GM12878 (cell line): ENCODE measurements at regions not wholly inside any gene's neighbourhood (a gene's known extent, or its start where the extent isn't known, plus 50 kb on each side); places are given as distances from the start of the nearest gene placed in this dataset.

Experiments used
- ATAC-seq: fragments of 200-7000 bp; cut with Tn5 transposase; 3 replicates; pipeline ENCODE4 v1.9.1; 2020; ENCODE audit warnings: mild to moderate bottlenecking, moderate library complexity
- BruUV-seq: library from RNA; stranded (reverse); fragments of 400-500 nt; replicated peaks from 2 replicates; lab custom pipeline; 2021; lab: Mats Ljungman, UMichigan
- CTCF ChIA-PET: fragments of 300-600 bp; sonication (Branson Sonifier 250); formaldehyde crosslinking; extraction: SDS; loops from one replicate; lab custom pipeline; 2021; ENCODE audit warnings: inconsistent platforms; lab: Yijun Ruan, JAX
- POLR2A ChIA-PET: fragments of 350-600 bp; formaldehyde crosslinking; extraction: SDS; loops from one replicate; lab custom pipeline; 2021; ENCODE audit warnings: inconsistent platforms; lab: Charles Lee
- RAD21 ChIA-PET: fragments of 300-600 bp; sonication (Branson Sonifier 250); formaldehyde crosslinking; loops from one replicate; lab custom pipeline; 2023; ENCODE audit warnings: antibody characterized with exemption; ENCODE audit not compliant: unreplicated experiment; lab: Charles Lee
- SMC1A ChIA-PET: fragments of 300-600 bp; sonication (Branson Sonifier 250); formaldehyde crosslinking; loops from one replicate; lab custom pipeline; 2023; ENCODE audit not compliant: unreplicated experiment, uncharacterized antibody; lab: Charles Lee
- DNase-seq: peaks from one replicate; pipeline ENCODE4 v3.0.0-alpha.2; 2011; ENCODE audit warnings: low read depth, low spot score
- FAIRE-seq: peaks from 3 replicates; lab custom pipeline; 2011; peaks lifted over from hg19 to GRCh38; lab: Jason Lieb, UNC
- H2AFZ ChIP-seq: 2 replicates; pipeline ENCODE4 v1.6.0; 2011; ENCODE audit warnings: low read depth, low read length, control low read depth; ENCODE audit not compliant: control insufficient read depth
- H3K27ac ChIP-seq: 2 replicates; pipeline ENCODE4 v1.5.1; 2011; ENCODE audit warnings: control low read depth; ENCODE audit not compliant: control insufficient read depth, insufficient read depth
- H3K27me3 ChIP-seq, 2 experiments: replicated peaks in 1 of 2; 2 replicates each; pipeline versions ENCODE4 v1.6.0 to v1.6.1; 2011; ENCODE audit warnings: low read length in 1 of 2; ENCODE audit not compliant: control insufficient read depth in 2 of 2, insufficient read depth in 2 of 2
- H3K36me3 ChIP-seq, 2 experiments: 2 replicates each; pipeline ENCODE4 v1.5.1; 2011; ENCODE audit warnings: low read length in 1 of 2; ENCODE audit not compliant: control insufficient read depth in 2 of 2, insufficient read depth in 2 of 2
- H3K4me1 ChIP-seq: 2 replicates; pipeline ENCODE4 v1.6.1; 2011; ENCODE audit warnings: mild to moderate bottlenecking, low read length, moderate library complexity, mixed read lengths; ENCODE audit not compliant: control insufficient read depth, insufficient read depth
- H3K4me2 ChIP-seq: 2 replicates; pipeline ENCODE4 v1.6.0; 2011; ENCODE audit warnings: control low read depth; ENCODE audit not compliant: control insufficient read depth, insufficient read depth
- H3K4me3 ChIP-seq: fragments of 200-600 bp; sonication (generic); 2 replicates; pipeline ENCODE4 v1.5.1; 2016
- H3K79me2 ChIP-seq: 2 replicates; pipeline ENCODE4 v1.6.0; 2011; ENCODE audit warnings: low read length; ENCODE audit not compliant: control insufficient read depth, insufficient read depth
- H3K9ac ChIP-seq: 2 replicates; pipeline ENCODE4 v1.8.0; 2011; ENCODE audit warnings: low read length, control low read depth, mixed read lengths; ENCODE audit not compliant: control insufficient read depth, insufficient read depth
- H3K9me3 ChIP-seq: replicated peaks from 3 replicates; pipeline ENCODE4 v1.5.1; 2011; ENCODE audit warnings: mild to moderate bottlenecking, low read length; ENCODE audit not compliant: control insufficient read depth, insufficient read depth
- H4K20me1 ChIP-seq: 2 replicates; pipeline ENCODE4 v1.6.0; 2011; ENCODE audit not compliant: control insufficient read depth, insufficient read depth
- EED ChIP-seq: sonication (generic); IDR thresholded peaks from 2 replicates; pipeline ENCODE4 v1.6.1; 2016; ENCODE audit warnings: antibody characterized with exemption, low read depth
- EP300 ChIP-seq, 2 experiments: fragments of 150-350 bp in 1 of 2; IDR thresholded peaks; 2 replicates each; pipeline ENCODE4 v1.6.1; 2011 to 2012; ENCODE audit warnings: low read depth in 2 of 2, low read length in 2 of 2, borderline replicate concordance in 1 of 2, improper control_type of control experiment in 1 of 2, inconsistent platforms in 1 of 2; ENCODE audit not compliant: control insufficient read depth in 1 of 2
- FOXM1 ChIP-seq: IDR thresholded peaks from 2 replicates; pipeline ENCODE4 v1.6.1; 2012; ENCODE audit warnings: low read depth, mild to moderate bottlenecking, inconsistent platforms, low read length, moderate library complexity
- KDM1A ChIP-seq: fragments of 200-600 bp; sonication (generic); IDR thresholded peaks from 2 replicates; pipeline ENCODE4 v1.6.1; 2016; ENCODE audit warnings: borderline replicate concordance
- MTA3 ChIP-seq: IDR thresholded peaks from 2 replicates; pipeline ENCODE4 v1.6.1; 2012; ENCODE audit warnings: low read length, inconsistent platforms, borderline replicate concordance
- NFYA ChIP-seq: IDR thresholded peaks from 2 replicates; pipeline ENCODE4 v1.6.1; 2011; ENCODE audit warnings: low read depth, mild to moderate bottlenecking, low read length, improper control_type of control experiment, borderline replicate concordance
- PBX3 ChIP-seq: IDR thresholded peaks from 2 replicates; pipeline ENCODE4 v1.6.1; 2011; ENCODE audit warnings: mild to moderate bottlenecking, low read depth, low read length, moderate library complexity; ENCODE audit not compliant: insufficient replicate concordance
- PKNOX1 ChIP-seq: fragments of 450-650 bp; IDR thresholded peaks from 2 replicates; pipeline ENCODE4 v1.6.1; 2016; ENCODE audit warnings: mild to moderate bottlenecking
- POU2F2 ChIP-seq: IDR thresholded peaks from 3 replicates; pipeline ENCODE4 v1.6.1; 2011; ENCODE audit warnings: low read depth, mild to moderate bottlenecking, low read length, borderline replicate concordance
- RCOR1 ChIP-seq: conservative IDR thresholded peaks from 2 replicates; pipeline ENCODE4 v1.6.1; 2012; ENCODE audit warnings: low read depth, low read length, improper control_type of control experiment
- SUPT20H ChIP-seq: IDR thresholded peaks from 2 replicates; pipeline ENCODE4 v1.6.1; 2011; ENCODE audit warnings: low read depth, mild to moderate bottlenecking, low read length, moderate library complexity, borderline replicate concordance; ENCODE audit not compliant: control insufficient read depth
- WGBS: methylation state at CpG from one replicate; pipeline ENCODE4 v1.1.6; 2016; ENCODE audit warnings: low lambda C conversion rate; ENCODE audit not compliant: insufficient replicate concordance, insufficient coverage; ENCODE audit errors: missing lambda C conversion rate; 5-methylcytosine and 5-hydroxymethylcytosine counted together
- in situ Hi-C: fragments of 300-500 bp; cut with MboI; formaldehyde crosslinking; loops from 9 replicates; pipeline ENCODE4 v1.14.3; 2018; ENCODE audit warnings: mixed read lengths
- intact Hi-C: fragments of 100-400 bp; cut with micrococcal nuclease; formaldehyde crosslinking; loops from one replicate; pipeline ENCODE4 v1.14.2; 2022; ENCODE audit not compliant: unreplicated experiment
- TF ChIP-seq, protein P1 (sequence below): fragments of 450-650 bp; conservative IDR thresholded peaks from 2 replicates; pipeline ENCODE4 v1.6.1; 2017; ENCODE audit warnings: mild to moderate bottlenecking, moderate library complexity

GRCh38 chr1:81700728-81701470, 99.8 kb upstream of the ADGRL2 start:
- SMC1A ChIA-PET: interaction anchor here (0.8 to 2.4 kb wide), 8 partner anchors 8 to 150 kb away, joined by 3 to 10 read pairs (median 4); no protein-coding TSS in a partner anchor
- ATAC-seq: no peak
- WGBS: 57% methylated on average over 7 of the region's 7 CpGs
- no TSS peak for BruUV-seq
- intact Hi-C loops (loop anchor here (5.0 kb wide), 1 partner anchor 154 kb away; no protein-coding TSS in a partner anchor), in situ Hi-C loops (no loop called here)
- no peak for FAIRE-seq
- Histone ChIP-seq H2AFZ (no peak overlapping the region), H3K4me2 (no peak overlapping the region), H3K36me3 (no peaks in the 10 kb centered on the region), H4K20me1 (no peaks in the 10 kb centered on the region), H3K27me3 (no peaks in the 10 kb centered on the region), H3K27ac (no peak overlapping the region), H3K4me3 (no peak overlapping the region), H3K9me3 (no peaks in the 10 kb centered on the region), H3K9ac (no peak overlapping the region), H3K79me2 (no peaks in the 10 kb centered on the region), H3K4me1 (no peaks in the 10 kb centered on the region)
- CTCF ChIA-PET: no interaction called here
- DNase-seq: no peak
- RAD21 ChIA-PET: interaction anchor here (2.1 kb wide), 1 partner anchor 151 kb away, joined by 6 read pairs; no protein-coding TSS in a partner anchor
- POLR2A ChIA-PET: no interaction called here
- TF ChIP-seq RCOR1: no peak

GRCh38 chr1:81699234-81699633, 101.5 kb upstream of the ADGRL2 start:
- CTCF ChIA-PET: no interaction called here
- RAD21 ChIA-PET: interaction anchor here (2.1 kb wide), 1 partner anchor 150 kb away, joined by 6 read pairs; no protein-coding TSS in a partner anchor
- TF ChIP-seq SUPT20H (no peak), FOXM1 (no peak), PKNOX1 (no peak), EP300 (IDR thresholded peaks at IDR 0.05; ENCODE audit: borderline replicate concordance in 1 of 2, control insufficient read depth in 1 of 2, low read depth in 2 of 2, low read length in 2 of 2) (no peak), MTA3 (no peak), POU2F2 (no peak), EED (no peak), NFYA (no peak), KDM1A (no peak), PBX3 (no peak)
- TF ChIP-seq, protein P1, sequence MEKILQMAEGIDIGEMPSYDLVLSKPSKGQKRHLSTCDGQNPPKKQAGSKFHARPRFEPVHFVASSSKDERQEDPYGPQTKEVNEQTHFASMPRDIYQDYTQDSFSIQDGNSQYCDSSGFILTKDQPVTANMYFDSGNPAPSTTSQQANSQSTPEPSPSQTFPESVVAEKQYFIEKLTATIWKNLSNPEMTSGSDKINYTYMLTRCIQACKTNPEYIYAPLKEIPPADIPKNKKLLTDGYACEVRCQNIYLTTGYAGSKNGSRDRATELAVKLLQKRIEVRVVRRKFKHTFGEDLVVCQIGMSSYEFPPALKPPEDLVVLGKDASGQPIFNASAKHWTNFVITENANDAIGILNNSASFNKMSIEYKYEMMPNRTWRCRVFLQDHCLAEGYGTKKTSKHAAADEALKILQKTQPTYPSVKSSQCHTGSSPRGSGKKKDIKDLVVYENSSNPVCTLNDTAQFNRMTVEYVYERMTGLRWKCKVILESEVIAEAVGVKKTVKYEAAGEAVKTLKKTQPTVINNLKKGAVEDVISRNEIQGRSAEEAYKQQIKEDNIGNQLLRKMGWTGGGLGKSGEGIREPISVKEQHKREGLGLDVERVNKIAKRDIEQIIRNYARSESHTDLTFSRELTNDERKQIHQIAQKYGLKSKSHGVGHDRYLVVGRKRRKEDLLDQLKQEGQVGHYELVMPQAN: no peak

More at GRCh38 chr1:81699234-81699633, 101.5 kb upstream of the ADGRL2 start:
- FAIRE-seq (no peak), ATAC-seq (no peak), DNase-seq (no peak)
- intact Hi-C loops (no loop called here), in situ Hi-C loops (no loop called here)
- no peaks in the 10 kb centered on the region for H3K36me3 ChIP-seq
- H2AFZ ChIP-seq: no peak overlapping the region
- ChIA-PET SMC1A (interaction anchor here (0.9 to 2.4 kb wide), 6 partner anchors 12 to 149 kb away, joined by 3 to 10 read pairs (median 4); no protein-coding TSS in a partner anchor), POLR2A (no interaction called here)
- H3K9ac ChIP-seq: no peak overlapping the region
- H3K4me1 ChIP-seq: no peaks in the 10 kb centered on the region
- H3K4me2 ChIP-seq: no peak overlapping the region
- no peaks in the 10 kb centered on the region for H3K9me3 ChIP-seq
- WGBS: 41% methylated on average over 4 of the region's 4 CpGs
- H3K27ac ChIP-seq: no peak overlapping the region
- BruUV-seq: no TSS peak
- H3K4me3 ChIP-seq: no peak overlapping the region
- H4K20me1 ChIP-seq: no peaks in the 10 kb centered on the region
- H3K27me3 ChIP-seq: no peaks in the 10 kb centered on the region
- H3K79me2 ChIP-seq: no peaks in the 10 kb centered on the region
